H1 (cell line): ENCODE measurements at regions not wholly inside any gene's neighbourhood (a gene's known extent, or its start where the extent isn't known, plus 50 kb on each side); places are given as distances from the start of the nearest gene placed in this dataset.

Source experiments
- E2F6 ChIP-seq: IDR thresholded peaks from 2 replicates; pipeline ENCODE4 v1.6.1; 2012; ENCODE audit warnings: inconsistent platforms
- POU5F1 ChIP-seq: IDR thresholded peaks from 2 replicates; pipeline ENCODE4 v1.6.1; 2011; ENCODE audit warnings: low read depth, mild to moderate bottlenecking, low read length, moderate library complexity
- RAD21 ChIP-seq, 2 experiments: IDR thresholded peaks in 1 of 2; conservative IDR thresholded peaks in 1 of 2; 2 replicates each; pipeline ENCODE4 v1.6.1; 2011; ENCODE audit warnings: low read depth in 2 of 2, low read length in 2 of 2, improper control_type of control experiment in 1 of 2, inconsistent platforms in 1 of 2, mild to moderate bottlenecking in 1 of 2, moderate library complexity in 1 of 2
- TAF1 ChIP-seq: IDR thresholded peaks from 2 replicates; pipeline ENCODE4 v1.6.1; 2011; ENCODE audit warnings: mild to moderate bottlenecking, low read depth, low read length
- TF ChIP-seq, protein P1 (sequence below), 3 experiments: IDR thresholded peaks; 1 replicate in 2 of 3; 2 replicates in 1 of 3; pipeline versions ENCODE4 v1.5.1 to v1.6.1; 2011; ENCODE audit warnings: low read length in 3 of 3, mild to moderate bottlenecking in 3 of 3, inconsistent platforms in 2 of 3, low read depth in 1 of 3, moderate library complexity in 1 of 3; ENCODE audit not compliant: insufficient read depth in 1 of 3; ENCODE audit errors: control extremely low read depth in 1 of 3

DNA sequence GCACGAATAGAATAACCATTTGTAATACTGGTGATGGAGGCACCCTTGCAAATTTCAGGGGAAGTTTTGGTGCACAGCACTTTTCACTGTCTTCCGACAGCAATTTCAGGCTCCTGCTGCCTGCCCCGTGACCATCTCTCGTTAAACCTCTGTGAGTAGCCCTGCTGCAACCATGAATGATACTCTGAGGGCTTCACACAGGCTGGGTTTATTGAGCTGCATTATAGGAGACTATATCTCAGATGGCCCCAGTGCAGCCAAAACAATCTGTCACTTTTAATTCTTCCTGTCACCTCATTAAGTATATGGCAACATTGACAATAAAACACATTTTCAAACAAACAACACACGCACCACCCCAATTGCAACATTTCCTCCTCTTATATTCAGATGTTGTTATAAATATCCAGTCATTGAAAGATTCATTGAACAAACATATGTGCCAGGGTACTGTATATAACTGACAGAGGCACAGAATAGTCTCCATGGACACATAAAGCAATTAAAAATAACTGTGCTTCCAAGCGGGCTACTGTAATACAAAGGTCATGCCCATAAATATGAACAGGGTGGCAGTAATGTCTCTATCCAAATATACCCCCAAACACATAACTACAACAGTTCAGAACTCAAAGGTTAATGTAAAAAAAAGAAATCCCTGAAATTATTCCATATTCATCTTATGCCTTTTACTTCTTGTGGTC is 477.0 kb downstream of the GBA3 start (continued):
- no peak for TF ChIP-seq POU5F1
- TF ChIP-seq RAD21 (IDR thresholded peaks at IDR 0.05 in 1 of 2, conservative IDR thresholded peaks at IDR 0.05 in 1 of 2; ENCODE audit: low read depth in 2 of 2, low read length in 2 of 2): no peak
- TF ChIP-seq, protein P1, sequence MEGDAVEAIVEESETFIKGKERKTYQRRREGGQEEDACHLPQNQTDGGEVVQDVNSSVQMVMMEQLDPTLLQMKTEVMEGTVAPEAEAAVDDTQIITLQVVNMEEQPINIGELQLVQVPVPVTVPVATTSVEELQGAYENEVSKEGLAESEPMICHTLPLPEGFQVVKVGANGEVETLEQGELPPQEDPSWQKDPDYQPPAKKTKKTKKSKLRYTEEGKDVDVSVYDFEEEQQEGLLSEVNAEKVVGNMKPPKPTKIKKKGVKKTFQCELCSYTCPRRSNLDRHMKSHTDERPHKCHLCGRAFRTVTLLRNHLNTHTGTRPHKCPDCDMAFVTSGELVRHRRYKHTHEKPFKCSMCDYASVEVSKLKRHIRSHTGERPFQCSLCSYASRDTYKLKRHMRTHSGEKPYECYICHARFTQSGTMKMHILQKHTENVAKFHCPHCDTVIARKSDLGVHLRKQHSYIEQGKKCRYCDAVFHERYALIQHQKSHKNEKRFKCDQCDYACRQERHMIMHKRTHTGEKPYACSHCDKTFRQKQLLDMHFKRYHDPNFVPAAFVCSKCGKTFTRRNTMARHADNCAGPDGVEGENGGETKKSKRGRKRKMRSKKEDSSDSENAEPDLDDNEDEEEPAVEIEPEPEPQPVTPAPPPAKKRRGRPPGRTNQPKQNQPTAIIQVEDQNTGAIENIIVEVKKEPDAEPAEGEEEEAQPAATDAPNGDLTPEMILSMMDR (IDR thresholded peaks at IDR 0.05; ENCODE audit: control extremely low read depth in 1 of 3, insufficient read depth in 1 of 3, low read depth in 1 of 3, low read length in 3 of 3): no peak
- no peak for TF ChIP-seq E2F6
- TF ChIP-seq TAF1: no peak
- TF ChIP-seq, all 59 proteins: peak for 0
